A673 (cell line): ENCODE measurements at regions not wholly inside any gene's neighbourhood (a gene's known extent, or its start where the extent isn't known, plus 50 kb on each side); places are given as distances from the start of the nearest gene placed in this dataset.

Experiments
- EZH2 ChIP-seq: fragments of 200-600 bp; sonication (generic); IDR thresholded peaks from 2 replicates; pipeline ENCODE4 v1.6.1; 2017; ENCODE audit warnings: borderline replicate concordance, low read depth, mild to moderate bottlenecking, mixed read lengths, antibody characterized with exemption, low read length; ENCODE audit not compliant: poor library complexity, severe bottlenecking
- TF ChIP-seq, protein P1 (sequence below): fragments of 300-800, 200-600 bp; sonication (generic); conservative IDR thresholded peaks from 2 replicates; pipeline ENCODE4 v1.5.1; 2017; ENCODE audit warnings: low read depth, mild to moderate bottlenecking, antibody characterized with exemption, low read length, moderate library complexity, mixed read lengths

DNA sequence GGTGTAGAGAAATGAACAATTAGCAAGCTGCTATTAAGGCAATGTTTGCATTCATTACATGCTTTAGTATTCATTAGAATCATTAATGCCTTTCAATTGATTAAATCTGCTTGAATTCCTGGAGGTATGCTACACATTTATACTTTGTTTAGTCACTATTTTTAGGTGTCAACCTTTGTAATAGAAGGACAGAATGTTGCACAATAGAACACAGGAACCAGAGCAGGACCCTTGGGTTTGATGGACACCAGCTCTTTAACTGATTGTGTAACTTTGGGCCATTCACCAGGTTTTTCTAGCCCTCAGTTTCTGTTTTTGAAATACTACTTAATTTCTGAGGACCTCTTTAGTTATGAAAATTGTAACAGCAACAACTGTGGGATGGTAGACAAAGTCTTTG is 317.6 kb upstream of the UMPS start:
- TF ChIP-seq EZH2: no peak
- TF ChIP-seq, protein P1, sequence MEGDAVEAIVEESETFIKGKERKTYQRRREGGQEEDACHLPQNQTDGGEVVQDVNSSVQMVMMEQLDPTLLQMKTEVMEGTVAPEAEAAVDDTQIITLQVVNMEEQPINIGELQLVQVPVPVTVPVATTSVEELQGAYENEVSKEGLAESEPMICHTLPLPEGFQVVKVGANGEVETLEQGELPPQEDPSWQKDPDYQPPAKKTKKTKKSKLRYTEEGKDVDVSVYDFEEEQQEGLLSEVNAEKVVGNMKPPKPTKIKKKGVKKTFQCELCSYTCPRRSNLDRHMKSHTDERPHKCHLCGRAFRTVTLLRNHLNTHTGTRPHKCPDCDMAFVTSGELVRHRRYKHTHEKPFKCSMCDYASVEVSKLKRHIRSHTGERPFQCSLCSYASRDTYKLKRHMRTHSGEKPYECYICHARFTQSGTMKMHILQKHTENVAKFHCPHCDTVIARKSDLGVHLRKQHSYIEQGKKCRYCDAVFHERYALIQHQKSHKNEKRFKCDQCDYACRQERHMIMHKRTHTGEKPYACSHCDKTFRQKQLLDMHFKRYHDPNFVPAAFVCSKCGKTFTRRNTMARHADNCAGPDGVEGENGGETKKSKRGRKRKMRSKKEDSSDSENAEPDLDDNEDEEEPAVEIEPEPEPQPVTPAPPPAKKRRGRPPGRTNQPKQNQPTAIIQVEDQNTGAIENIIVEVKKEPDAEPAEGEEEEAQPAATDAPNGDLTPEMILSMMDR: no peak
